Neural cell (in vitro differentiated cells): ENCODE measurements at regions not wholly inside any gene's neighbourhood (a gene's known extent, or its start where the extent isn't known, plus 50 kb on each side); places are given as distances from the start of the nearest gene placed in this dataset.

Experiments
- H2AFZ ChIP-seq: fragments of 200-600, 300-800 bp; sonication (generic), shearing (Covaris generic); 2 replicates; pipeline ENCODE4 v1.6.0; 2014; ENCODE audit warnings: low read depth, mild to moderate bottlenecking, antibody characterized with exemption, low read length, moderate library complexity
- H3F3A ChIP-seq: fragments of 200-600 bp; shearing (Covaris generic); 2 replicates; pipeline ENCODE4 v1.6.1; 2016; ENCODE audit warnings: mild to moderate bottlenecking, moderate library complexity, mixed read lengths, antibody characterized with exemption, low read length; ENCODE audit not compliant: insufficient read depth, poor library complexity, severe bottlenecking
- H3K27ac ChIP-seq: fragments of 200-600, 300-800 bp; sonication (generic), shearing (Covaris generic); 2 replicates; pipeline ENCODE4 v1.5.1; 2014; ENCODE audit warnings: mild to moderate bottlenecking, low read length, moderate library complexity
- H3K27me3 ChIP-seq: fragments of 300-800, 200-600 bp; sonication (generic), shearing (Covaris generic); 2 replicates; pipeline ENCODE4 v1.6.0; 2014; ENCODE audit warnings: mild to moderate bottlenecking, low read depth, low read length, moderate library complexity; ENCODE audit not compliant: insufficient read depth
- H3K36me3 ChIP-seq: fragments of 300-800, 200-600 bp; sonication (generic), shearing (Covaris generic); 2 replicates; pipeline ENCODE4 v1.5.1; 2014; ENCODE audit warnings: mild to moderate bottlenecking, antibody characterized with exemption, low read length, moderate library complexity; ENCODE audit not compliant: insufficient read depth
- H3K4me2 ChIP-seq: fragments of 300-800, 200-600 bp; sonication (generic), shearing (Covaris generic); 2 replicates; pipeline ENCODE4 v1.6.0; 2014; ENCODE audit warnings: mild to moderate bottlenecking, low read length
- H3K4me3 ChIP-seq: fragments of 300-800, 200-600 bp; sonication (generic), shearing (Covaris generic); 2 replicates; pipeline ENCODE4 v1.5.1; 2014; ENCODE audit warnings: mild to moderate bottlenecking, low read length, moderate library complexity
- H3K79me2 ChIP-seq: fragments of 200-600 bp; shearing (Covaris generic); replicated peaks from 2 replicates; pipeline ENCODE4 v1.6.0; 2014; ENCODE audit warnings: mild to moderate bottlenecking, low read length, moderate library complexity; ENCODE audit not compliant: insufficient read depth
- H3K9ac ChIP-seq: fragments of 300-800, 200-600 bp; sonication (generic), shearing (Covaris generic); 2 replicates; pipeline ENCODE4 v1.6.1; 2016; ENCODE audit warnings: mild to moderate bottlenecking, low read length, mixed read lengths
- H3K9me2 ChIP-seq: fragments of 200-600 bp; shearing (Covaris generic); 2 replicates; pipeline ENCODE4 v1.6.1; 2016; ENCODE audit warnings: mild to moderate bottlenecking, low read length, mixed read lengths; ENCODE audit not compliant: insufficient read depth
- H3K9me3 ChIP-seq: fragments of 200-600, 300-800 bp; sonication (generic), shearing (Covaris generic); 2 replicates; pipeline ENCODE4 v1.6.1; 2016; ENCODE audit warnings: mild to moderate bottlenecking, mixed run types, low read length, moderate library complexity, mixed read lengths
- H4K20me1 ChIP-seq: fragments of 200-600 bp; shearing (Covaris generic); 2 replicates; pipeline ENCODE4 v1.6.1; 2016; ENCODE audit warnings: mild to moderate bottlenecking, mixed run types; ENCODE audit not compliant: insufficient read depth
- CTCF ChIP-seq: fragments of 450-650 bp; IDR thresholded peaks from 2 replicates; pipeline ENCODE4 v1.5.1; 2014; ENCODE audit warnings: antibody characterized with exemption, mild to moderate bottlenecking, moderate library complexity; ENCODE audit not compliant: poor library complexity, severe bottlenecking
- EP300 ChIP-seq: fragments of 450-650 bp; conservative IDR thresholded peaks from 2 replicates; pipeline ENCODE4 v1.6.1; 2014; ENCODE audit warnings: antibody characterized with exemption, mild to moderate bottlenecking, moderate library complexity; ENCODE audit not compliant: poor library complexity, severe bottlenecking
- EZH2 ChIP-seq: fragments of 200-600, 300-800 bp; shearing (Covaris generic), sonication (generic); IDR thresholded peaks from 2 replicates; pipeline ENCODE4 v1.6.1; 2014; ENCODE audit warnings: antibody characterized with exemption, low read length, borderline replicate concordance, mild to moderate bottlenecking; ENCODE audit not compliant: insufficient read depth, poor library complexity, severe bottlenecking
- MXI1 ChIP-seq: fragments of 450-650 bp; conservative IDR thresholded peaks from 2 replicates; pipeline ENCODE4 v1.6.1; 2014; ENCODE audit warnings: antibody characterized with exemption, mild to moderate bottlenecking; ENCODE audit not compliant: poor library complexity, severe bottlenecking
- POLR2AphosphoS5 ChIP-seq: IDR thresholded peaks from 2 replicates; pipeline ENCODE4 v1.6.1; 2012
- RAD21 ChIP-seq: fragments of 450-650 bp; conservative IDR thresholded peaks from 2 replicates; pipeline ENCODE4 v1.6.1; 2014; ENCODE audit warnings: antibody characterized with exemption, mild to moderate bottlenecking, moderate library complexity
- REST ChIP-seq: IDR thresholded peaks from 2 replicates; pipeline ENCODE4 v1.6.1; 2012; ENCODE audit warnings: borderline replicate concordance
- SMC3 ChIP-seq: fragments of 450-650 bp; conservative IDR thresholded peaks from 2 replicates; pipeline ENCODE4 v1.6.1; 2014; ENCODE audit warnings: antibody characterized with exemption, mild to moderate bottlenecking, moderate library complexity; ENCODE audit not compliant: poor library complexity
- TAF1 ChIP-seq: IDR thresholded peaks from 2 replicates; pipeline ENCODE4 v1.6.1; 2012; ENCODE audit warnings: low read depth

GRCh38 chr18:53911200-53911599 lies 313.3 kb downstream of the MBD2 start:
- H3K9me3 ChIP-seq, result no peaks in the 10 kb centered on the region
- no peak overlapping the region for H3K27ac ChIP-seq
- H3K79me2 ChIP-seq, result no peaks in the 10 kb centered on the region
- H3K9me2 ChIP-seq, result no peaks in the 10 kb centered on the region
- H3K36me3 ChIP-seq, result no peaks in the 10 kb centered on the region
- H3K9ac ChIP-seq, result no peak overlapping the region
- H3K4me2 ChIP-seq, result no peak overlapping the region
- no peaks in the 10 kb centered on the region for H3K27me3 ChIP-seq
- no peaks in the 10 kb centered on the region for H3F3A ChIP-seq
- no peak overlapping the region for H2AFZ ChIP-seq
- no peaks in the 10 kb centered on the region for H4K20me1 ChIP-seq
- TF ChIP-seq POLR2AphosphoS5 (no peak), TAF1 (no peak), SMC3 (no peak), EZH2 (no peak), EP300 (no peak), REST (no peak), CTCF (no peak), MXI1 (no peak), RAD21 (no peak)
- no peak overlapping the region for H3K4me3 ChIP-seq

- H3F3A ChIP-seq, result no peaks in the 10 kb centered on the region
- no peaks in the 10 kb centered on the region for H3K9me2 ChIP-seq
- no peak overlapping the region for H3K4me2 ChIP-seq
- no peak overlapping the region for H3K9ac ChIP-seq
- no peak for TF ChIP-seq REST
- TF ChIP-seq CTCF, result no peak
- no peak for TF ChIP-seq EZH2
- TF ChIP-seq SMC3, result no peak
- no peak for TF ChIP-seq MXI1
- no peak for TF ChIP-seq TAF1
- no peak for TF ChIP-seq EP300
- no peak for TF ChIP-seq RAD21
- TF ChIP-seq POLR2AphosphoS5, result no peak
- no peaks in the 10 kb centered on the region for H4K20me1 ChIP-seq
- H3K4me3 ChIP-seq, result no peak overlapping the region
- H3K27me3 ChIP-seq, result no peaks in the 10 kb centered on the region
- no peak overlapping the region for H2AFZ ChIP-seq
- H3K36me3 ChIP-seq, result no peaks in the 10 kb centered on the region
- no peaks in the 10 kb centered on the region for H3K9me3 ChIP-seq
- H3K27ac ChIP-seq, result no peak overlapping the region
- no peaks in the 10 kb centered on the region for H3K79me2 ChIP-seq
Observed at GRCh38 chr18:53909668-53910067, 314.8 kb downstream of the MBD2 start.
